HG03558 (cell line): ENCODE measurements at regions not wholly inside any gene's neighbourhood (a gene's known extent, or its start where the extent isn't known, plus 50 kb on each side); places are given as distances from the start of the nearest gene placed in this dataset.
"Not testable (repeated sequence)": the region's sequence is repeated elsewhere in the genome, so short reads cannot be mapped to it uniquely, and the experiment has no call there.

Experiments
- ATAC-seq: cut with Tn5 transposase; IDR thresholded peaks from one replicate; pipeline ENCODE4 v1.9.1; 2021; ENCODE audit warnings: moderate number of reproducible peaks; ENCODE audit not compliant: unreplicated experiment; ENCODE audit errors: extremely low read depth

DNA sequence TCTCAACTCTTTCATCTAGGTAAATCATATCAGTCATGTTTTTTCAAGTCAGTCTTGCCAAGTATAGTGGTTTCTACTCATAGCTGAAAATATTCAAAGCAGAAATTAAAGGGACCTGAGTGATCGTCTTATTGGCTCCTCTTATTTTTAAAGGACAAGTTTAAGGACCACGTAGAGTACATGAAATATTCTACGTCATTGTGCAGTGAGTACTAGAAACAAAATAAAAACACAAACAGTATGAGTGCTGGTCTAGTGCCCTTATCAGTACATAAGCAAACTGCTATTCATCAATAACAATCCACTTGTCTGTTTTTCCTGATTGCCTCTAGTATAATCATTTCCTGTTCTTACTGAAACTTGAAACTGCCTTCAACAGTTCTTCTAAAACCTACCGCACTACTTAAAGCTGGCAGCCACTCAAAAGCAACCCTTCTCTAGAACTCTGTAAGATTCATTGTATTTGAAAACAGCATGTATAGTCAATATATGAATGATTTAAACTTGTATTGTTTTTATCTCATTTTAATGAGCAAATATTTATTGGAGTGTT is 853.7 kb downstream of the TAF11L14 start:
- no peak for ATAC-seq

DNA sequence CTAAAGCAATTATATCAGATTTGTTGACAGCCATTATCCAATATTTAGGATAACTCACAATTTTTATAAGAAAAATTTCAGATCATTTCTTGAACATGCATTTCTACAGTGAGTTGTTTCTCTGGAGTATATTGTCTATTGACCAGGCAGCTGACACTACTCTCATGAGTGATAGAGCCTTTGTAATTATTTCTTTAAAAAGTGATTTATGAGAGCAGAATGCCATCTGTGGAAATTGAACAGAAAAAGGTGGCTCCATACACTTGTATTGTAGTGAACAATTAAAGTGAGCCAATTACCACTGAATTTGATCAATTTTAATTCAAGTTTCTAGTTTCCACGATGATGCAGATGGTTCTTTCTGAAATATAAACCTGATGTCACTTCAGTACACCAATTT is 855.4 kb downstream of the TAF11L14 start:
- no peak for ATAC-seq

DNA sequence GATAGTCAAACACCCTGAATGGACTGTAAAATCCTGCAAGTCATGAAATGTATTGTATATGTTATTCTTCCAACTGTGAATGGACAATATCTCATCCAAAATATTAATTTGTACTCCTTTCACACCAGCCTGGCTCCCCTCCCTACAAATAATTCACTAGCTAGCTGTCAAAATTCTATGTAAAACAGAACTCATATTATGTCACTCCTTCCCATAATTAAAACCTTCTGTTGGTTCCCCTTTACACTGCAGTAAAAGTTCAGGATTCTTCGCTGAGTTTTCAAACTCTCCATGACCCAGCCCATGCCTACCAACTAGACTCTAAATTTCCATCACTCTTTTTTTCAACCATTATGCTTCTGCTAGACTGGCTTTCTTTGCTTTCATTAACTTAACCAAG is 857.1 kb downstream of the TAF11L14 start:
- ATAC-seq = no peak

DNA sequence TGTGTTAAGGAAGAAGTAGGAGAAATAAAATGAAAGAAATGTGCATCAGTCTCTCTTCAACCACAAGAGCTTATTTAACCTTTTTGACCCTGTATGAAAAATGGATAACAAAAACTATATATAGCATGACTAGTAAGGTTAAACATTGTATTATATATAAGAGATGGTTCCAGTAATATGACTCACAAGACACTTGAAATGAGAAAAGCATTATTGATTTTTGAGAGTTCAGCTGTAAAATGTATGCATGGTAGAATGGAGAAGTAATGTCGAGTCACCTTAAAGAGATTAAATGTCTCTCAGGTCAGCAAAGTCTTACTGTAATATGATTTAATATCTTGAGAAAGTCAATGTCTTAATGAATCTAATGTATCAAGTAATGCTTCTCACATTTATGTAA is 860.9 kb downstream of the TAF11L14 start:
- no peak for ATAC-seq

DNA sequence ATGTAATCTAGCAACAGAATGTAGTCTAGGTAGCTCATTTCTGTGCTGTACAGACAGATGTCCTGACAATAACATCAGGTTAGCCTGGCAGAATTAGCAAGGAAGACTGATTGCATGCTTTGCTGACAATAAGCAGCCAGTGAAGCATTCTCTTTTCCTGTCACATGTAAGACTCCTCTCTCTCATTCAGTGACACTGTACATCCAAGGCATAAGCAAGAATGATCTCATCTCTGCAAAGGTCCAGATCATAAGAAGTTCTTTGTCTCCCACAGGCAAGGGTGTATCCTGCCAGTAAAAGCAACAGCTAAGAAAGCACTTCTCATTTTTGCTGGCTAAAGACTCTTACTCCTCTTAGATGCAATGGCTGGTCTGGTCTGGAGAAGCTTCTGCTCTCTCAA is 861.8 kb downstream of the TAF11L14 start:
- ATAC-seq = no peak

DNA sequence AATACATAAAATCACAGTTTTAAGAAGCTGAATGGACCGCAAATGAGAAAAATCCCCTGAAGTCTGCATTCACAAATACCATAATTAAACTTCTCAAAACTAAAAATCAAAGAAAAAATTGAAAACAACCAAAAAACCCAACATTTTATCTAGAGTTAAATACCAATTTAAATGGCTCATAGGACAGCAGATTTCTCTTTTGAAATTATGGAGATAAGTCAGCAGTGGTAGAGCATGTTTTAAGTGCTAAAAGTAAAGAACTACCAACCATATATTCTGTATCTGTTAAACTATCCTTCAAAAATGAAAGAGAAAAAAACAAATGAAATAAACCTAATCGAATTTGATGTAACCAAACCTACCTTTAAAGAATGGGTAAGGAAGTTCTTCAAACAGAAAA is 862.8 kb downstream of the TAF11L14 start:
- ATAC-seq = no peak

DNA sequence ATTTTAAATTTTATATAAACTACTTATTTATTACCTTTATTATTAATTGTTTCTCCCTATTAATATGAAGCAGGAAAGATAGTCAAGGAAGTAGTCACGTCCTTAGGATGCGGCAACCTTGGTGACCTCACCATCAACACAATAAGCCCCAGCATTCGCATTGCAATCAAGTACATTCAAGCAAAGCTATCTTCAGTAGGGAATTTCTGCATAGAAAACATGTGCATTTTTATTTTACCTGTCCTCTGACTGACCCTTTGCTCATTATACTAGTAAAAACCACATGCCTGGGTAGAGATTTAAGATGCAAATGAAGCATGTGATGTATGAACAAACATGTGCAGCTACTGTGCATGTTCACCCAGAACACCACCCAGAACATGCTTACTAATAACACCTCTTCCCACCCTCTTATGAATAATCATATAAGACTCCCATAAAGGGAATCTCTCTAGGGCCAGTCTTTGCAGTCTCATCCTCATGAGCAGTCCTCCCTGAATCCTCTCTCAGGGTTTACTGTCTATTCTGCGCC is 869.6 kb downstream of the TAF11L14 start:
- no peak for ATAC-seq

DNA sequence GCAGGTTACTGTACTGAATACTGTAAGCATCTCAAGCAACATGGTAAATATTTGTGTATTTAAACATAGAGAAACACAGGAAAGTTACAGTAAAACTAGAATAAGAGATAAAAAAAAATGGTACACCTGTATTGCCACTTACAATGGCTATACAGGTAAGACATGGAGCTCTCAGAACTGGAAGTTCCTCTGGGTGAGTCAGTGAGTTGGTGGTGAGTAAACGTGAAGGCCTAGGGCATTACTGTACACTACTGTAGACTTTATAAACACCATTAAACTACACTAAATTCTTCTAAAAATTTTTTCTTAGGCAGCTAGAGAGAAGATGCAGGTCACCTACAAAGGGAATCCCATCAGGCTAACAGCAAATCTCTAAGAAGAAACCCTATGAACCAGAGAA is 872.9 kb downstream of the TAF11L14 start:
- no peak for ATAC-seq

DNA sequence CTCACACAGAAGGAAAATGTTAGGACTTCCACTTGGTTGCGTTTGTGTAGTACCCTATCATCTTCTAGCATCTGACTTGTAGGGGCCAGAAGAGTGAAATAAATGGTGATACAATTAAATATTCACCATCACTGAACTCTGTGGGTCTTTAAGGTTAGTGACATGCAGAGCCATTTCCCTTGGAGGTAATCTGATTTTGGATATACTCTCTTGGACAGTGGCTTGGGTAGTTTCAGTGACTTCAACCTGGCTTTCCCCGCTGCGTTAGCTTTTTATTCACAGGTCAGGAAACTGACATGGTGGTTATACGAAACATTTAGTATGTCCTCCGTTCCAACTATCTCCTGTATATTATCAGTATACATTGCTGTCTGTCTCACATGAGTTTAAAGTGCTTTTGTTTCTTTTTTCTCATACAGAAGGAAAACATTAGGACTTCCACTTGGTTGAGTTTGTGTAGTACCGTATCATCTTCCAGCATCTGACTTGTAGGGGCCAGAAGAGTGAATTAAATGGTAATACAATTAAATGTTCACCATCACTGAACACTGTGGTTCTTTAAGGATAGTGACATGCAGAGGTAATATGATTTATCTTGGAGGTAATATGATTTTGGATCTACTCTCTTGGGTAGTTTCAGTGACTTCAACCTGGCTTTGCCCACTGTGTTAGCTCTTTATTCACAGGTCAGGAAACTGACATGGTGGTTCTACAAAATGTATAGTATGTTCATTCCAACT is 883.6 kb downstream of the TAF11L14 start:
- no peak for ATAC-seq

DNA sequence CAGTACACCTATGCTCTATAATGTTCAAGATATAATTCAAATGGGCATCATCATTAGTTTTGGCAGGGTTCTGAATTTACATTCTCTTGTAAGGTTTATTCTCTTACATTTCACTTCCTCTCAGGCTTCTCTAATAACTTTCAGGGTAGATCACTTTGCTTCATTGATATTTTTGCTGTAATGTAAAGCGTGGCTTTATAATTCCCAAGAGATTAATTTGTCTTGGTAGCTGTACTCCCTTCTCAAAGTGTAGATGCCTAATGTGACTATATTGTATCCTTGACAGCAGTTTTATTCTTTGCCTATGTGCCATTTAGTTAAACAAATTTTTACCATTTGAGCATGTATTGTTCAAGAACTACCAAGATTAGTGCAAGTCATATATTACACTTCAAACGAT is 889.1 kb downstream of the TAF11L14 start:
- no peak for ATAC-seq

DNA sequence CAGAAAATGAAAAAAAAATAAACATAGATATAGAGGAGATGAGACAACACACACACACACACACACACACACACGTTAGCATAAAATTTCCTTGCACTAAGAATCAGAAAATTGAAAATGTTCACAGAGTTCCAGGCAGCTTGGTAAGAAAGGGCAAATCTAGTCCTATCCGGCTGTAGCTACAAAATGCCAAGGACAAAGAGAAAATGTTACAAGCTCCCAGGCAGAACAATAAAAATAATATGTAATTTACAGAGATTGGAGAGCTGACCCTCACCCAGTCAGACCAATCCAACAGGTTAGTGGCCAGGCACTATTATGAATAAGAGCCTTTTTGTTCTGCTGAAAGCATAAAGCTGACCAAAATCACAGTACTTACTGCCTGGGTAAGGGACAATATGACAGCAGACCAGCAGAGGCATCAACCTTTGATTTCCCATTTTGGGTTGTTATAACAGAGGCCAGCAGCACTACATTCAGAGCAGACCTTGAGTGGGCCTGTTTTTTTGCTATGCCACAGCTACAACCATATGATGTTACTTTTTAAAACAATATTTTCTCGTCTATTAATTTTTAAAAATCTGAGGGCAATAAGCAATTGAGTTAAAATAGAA is 892.6 kb downstream of the TAF11L14 start:
- ATAC-seq = no peak

DNA sequence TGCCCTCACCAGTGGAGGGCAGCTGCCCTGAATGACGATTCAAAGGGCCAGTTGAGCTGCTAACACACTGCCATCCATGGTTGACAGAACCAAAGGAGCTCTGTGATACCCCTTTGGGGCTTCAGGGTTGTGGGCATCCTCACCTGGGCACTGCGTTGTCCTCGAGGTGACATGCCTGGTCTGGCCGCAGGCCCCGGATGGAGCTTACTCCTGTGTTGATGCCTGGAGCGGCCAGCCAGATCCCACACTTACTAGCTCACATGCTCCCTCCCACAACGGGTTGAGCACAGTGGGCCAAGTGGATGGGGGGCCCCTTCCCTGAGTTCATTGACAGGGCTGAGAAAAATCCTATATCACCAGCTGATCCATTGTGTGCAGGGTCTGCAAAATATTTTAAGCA is 898.9 kb downstream of the TAF11L14 start:
- no peak for ATAC-seq

DNA sequence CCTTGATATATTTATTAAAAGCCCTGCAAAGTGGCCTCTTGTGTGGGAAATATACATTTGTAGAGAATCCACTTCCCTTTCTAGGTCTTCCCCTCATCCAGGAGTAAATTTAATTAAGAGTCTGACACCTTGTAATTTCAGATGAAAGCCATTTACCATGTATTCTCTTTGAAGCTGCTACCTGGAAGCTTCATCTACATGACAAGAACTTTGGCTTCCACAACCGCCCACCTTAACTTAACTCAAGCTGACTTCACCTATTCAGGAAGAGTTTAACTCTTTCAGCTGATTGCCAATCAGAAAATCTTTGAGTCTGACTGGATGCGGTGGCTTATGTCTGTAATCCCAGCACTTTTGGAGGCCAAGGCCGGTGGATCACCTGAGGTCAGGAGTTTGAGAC is 899.9 kb downstream of the TAF11L14 start:
- no peak for ATAC-seq

DNA sequence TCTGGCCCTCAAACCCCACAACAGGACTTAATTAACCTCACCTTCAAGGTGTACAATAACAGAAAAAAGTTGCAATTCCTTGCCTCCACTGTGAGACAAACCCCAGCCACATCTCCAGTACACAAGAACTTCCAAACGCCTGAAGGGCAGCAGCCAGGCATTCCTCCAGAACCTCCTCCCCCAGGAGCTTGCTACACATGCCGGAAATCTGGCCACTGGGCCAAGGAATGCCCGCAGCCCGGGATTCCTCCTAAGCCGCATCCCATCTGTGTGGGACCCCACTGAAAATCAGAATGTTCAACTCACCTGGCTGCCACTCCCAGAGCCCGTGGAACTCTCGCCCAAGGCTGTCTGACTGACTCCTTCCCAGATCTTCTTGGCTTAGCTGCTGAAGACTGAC is 901.5 kb downstream of the TAF11L14 start:
- ATAC-seq = not testable (repeated sequence)

DNA sequence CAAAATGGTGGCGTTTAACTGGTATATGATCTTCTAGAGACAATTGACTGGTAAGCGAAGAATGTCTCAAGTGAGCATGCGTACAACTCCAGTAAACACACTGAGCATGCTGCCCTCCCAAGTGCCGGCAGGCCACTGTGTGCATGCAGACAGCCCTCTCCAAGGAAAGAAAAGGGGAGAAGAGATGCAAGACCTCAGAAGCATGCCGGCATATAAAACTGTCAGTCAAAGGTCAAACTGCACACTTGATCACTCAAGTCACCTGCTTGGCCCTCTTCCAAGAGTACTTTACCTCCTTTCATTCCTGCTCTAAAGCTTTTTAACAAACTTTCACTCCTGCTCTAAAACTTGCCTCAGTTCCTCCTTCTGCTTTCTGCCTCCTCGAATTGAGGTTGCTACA is 910.2 kb downstream of the TAF11L14 start:
- ATAC-seq = no peak

DNA sequence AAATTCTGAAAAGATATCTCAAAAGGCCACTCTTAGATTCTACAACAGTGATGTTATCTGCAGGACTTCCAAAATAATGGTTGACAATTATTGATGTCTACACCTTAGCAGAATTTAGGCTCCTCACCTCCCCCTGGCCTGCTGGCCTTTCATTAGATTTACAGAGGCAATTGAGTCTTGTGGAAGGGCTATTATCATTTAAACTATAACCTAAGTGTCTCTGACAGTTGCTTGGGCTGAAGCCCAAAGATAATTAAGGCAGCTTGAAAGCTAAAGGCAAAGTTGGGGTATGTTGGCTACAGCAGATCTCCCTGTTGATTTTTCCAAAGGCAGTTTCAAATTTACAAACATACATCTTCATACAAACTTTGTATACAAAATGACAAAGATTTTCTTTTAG is 912.3 kb downstream of the TAF11L14 start:
- ATAC-seq = no peak

DNA sequence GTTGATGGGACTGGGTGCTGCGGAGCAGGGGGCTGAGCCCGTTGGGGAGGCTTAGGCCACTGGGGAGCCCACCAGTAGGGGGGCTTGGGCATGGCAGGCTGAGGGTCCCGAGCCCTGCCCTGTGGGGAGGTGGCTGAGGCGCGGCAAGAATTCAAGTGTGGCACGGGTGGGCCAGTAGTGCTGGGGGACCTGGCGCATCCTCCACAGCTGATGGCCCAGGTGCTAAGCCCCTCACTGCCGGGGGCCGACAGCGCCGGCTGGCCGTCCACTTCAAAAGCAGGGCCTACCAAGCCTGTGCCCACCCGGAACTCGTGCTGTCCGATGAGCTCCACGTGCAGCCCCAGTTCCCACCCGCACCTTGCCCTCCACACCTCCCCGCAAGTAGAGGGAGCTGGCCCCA is 917.5 kb downstream of the TAF11L14 start:
- ATAC-seq = no peak

DNA sequence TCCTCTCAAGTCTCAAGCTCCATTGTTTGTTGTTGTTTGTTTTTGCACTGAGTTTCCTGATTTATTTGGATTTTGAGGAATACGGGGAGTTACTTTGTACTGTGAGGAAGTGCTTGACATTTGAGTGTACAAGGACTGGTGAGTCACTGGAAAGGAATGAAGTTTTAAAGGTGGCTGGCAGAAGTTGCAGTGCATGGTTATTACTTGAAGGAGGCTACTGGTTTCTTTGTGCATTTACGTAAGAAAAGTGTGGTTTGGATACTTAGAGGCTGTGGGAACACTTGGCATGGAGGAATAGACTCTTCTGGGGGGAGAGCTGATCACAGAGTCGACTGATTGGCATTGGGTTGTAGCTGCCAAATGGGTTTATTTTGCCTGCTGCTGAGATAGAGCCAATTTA is 919.0 kb downstream of the TAF11L14 start:
- no peak for ATAC-seq

DNA sequence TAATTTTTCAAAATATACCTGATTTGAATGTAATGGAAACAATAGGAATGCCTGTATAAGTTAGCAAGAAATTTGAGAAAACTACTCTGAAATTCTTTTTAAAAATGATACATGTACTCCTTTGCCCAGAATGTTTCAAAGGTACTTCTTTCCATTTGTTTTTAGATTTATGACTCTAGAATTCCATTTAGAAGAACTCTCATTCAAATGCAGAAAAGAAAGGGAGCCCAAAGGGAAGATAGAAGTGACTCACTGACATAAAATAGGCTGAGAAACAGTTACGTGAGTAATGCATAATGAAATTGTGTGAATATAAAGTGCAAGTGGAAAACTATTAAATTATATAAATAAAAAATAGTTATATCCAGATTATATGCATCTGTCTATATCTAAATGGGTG is 926.3 kb downstream of the TAF11L14 start:
- no peak for ATAC-seq

DNA sequence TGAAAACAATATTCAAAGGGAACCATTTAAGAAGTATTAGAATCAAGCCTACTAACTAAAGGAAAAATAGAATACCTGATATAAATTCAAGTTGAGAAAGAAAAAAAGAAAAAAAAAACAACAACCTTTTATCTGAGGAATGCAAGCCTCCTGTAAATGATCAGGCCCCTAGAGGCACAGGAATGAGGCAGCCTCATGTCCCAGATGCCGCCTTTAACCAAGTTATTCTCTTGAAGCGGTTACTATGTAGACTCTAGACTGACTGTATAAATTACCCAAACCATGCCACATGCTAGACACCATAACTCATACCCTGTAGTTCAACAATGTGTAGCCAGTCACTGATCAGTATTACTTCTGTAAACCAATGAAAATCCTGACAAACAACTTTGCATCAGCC is 929.6 kb downstream of the TAF11L14 start:
- no peak for ATAC-seq

DNA sequence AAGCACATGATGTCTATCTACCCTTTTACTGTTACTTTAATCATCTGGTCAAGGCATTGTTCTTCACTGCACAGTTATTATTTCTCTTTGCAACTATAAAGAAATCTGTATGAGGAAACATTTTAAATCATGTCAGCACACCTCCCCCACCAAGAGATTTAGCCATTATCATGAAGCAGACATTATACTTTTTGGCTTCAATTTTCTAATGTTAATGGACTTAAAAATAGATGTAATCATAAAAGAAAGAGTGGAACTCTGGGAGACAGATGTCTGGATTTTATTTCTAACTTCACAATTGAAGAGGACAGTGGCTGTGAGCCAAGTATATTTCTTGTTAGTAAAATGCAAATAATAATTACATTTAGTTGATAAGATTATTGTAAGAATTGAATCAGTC is 932.4 kb downstream of the TAF11L14 start:
- no peak for ATAC-seq

DNA sequence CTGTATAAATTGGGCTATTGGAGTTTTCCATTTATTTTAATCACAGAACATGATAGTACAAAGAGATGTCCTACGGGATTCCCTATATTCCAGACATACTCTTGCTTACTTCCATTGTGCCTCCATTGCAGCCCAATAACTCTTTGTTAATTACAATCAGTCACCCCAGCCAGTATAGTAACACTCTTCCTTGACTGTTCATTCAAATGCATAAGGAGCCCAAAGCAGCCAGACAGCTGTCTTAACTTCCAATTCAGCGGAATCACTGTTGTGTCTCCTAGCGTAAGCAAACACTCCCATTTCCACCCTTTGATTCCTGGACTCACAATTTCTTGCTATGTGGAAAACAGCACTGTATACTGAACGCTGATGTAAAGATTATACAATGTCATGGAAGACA is 942.3 kb downstream of the TAF11L14 start:
- ATAC-seq = no peak
